Keratinocyte (primary cell): ENCODE measurements at regions not wholly inside any gene's neighbourhood (a gene's known extent, or its start where the extent isn't known, plus 50 kb on each side); places are given as distances from the start of the nearest gene placed in this dataset.

ENCODE experiments used
- DNase-seq: peaks from one replicate; pipeline ENCODE4 v3.0.0-alpha.2; 2011; ENCODE audit warnings: low read depth, missing footprints, low spot score
- FAIRE-seq: peaks from 2 replicates; lab custom pipeline; 2011; peaks lifted over from hg19 to GRCh38; lab: Jason Lieb, UNC
- H2AFZ ChIP-seq: 2 replicates; pipeline ENCODE4 v1.6.0; 2012; ENCODE audit warnings: low read length, control low read depth, inconsistent platforms; ENCODE audit not compliant: control insufficient read depth
- H3K27ac ChIP-seq: 2 replicates; pipeline ENCODE4 v1.5.1; 2011; ENCODE audit warnings: low read length; ENCODE audit not compliant: control insufficient read depth, insufficient read depth
- H3K27me3 ChIP-seq: 3 replicates; pipeline ENCODE4 v1.6.0; 2011; ENCODE audit warnings: low read length; ENCODE audit not compliant: control insufficient read depth, insufficient read depth; ENCODE audit errors: extremely low read depth
- H3K36me3 ChIP-seq, 2 experiments: 2 replicates in 1 of 2; 3 replicates in 1 of 2; pipeline ENCODE4 v1.5.1; 2011; ENCODE audit warnings: low read length in 2 of 2, mild to moderate bottlenecking in 1 of 2; ENCODE audit not compliant: control insufficient read depth in 2 of 2, insufficient read depth in 2 of 2; ENCODE audit errors: extremely low read depth in 1 of 2
- H3K4me1 ChIP-seq: 3 replicates; pipeline ENCODE4 v1.5.1; 2011; ENCODE audit warnings: low read length; ENCODE audit not compliant: control insufficient read depth, insufficient read depth; ENCODE audit errors: extremely low read depth
- H3K4me2 ChIP-seq: 3 replicates; pipeline ENCODE4 v1.6.0; 2011; ENCODE audit warnings: low read depth, low read length; ENCODE audit not compliant: control insufficient read depth, insufficient read depth; ENCODE audit errors: extremely low read depth
- H3K4me3 ChIP-seq, 3 experiments: fragments of 200-600 bp in 1 of 3; sonication (generic) in 1 of 3; 2 replicates in 2 of 3; 3 replicates in 1 of 3; pipeline ENCODE4 v1.5.1; 2011 to 2016; ENCODE audit warnings: low read length in 3 of 3, mild to moderate bottlenecking in 3 of 3, control low read depth in 2 of 3, inconsistent platforms in 1 of 3, low read depth in 1 of 3, mixed read lengths in 1 of 3, mixed run types in 1 of 3, moderate library complexity in 1 of 3; ENCODE audit not compliant: control insufficient read depth in 2 of 3, insufficient read depth in 2 of 3; ENCODE audit errors: extremely low read depth in 1 of 3
- H3K79me2 ChIP-seq: 2 replicates; pipeline ENCODE4 v1.6.0; 2012; ENCODE audit warnings: low read length; ENCODE audit not compliant: control insufficient read depth, insufficient read depth
- H3K9ac ChIP-seq: 3 replicates; pipeline ENCODE4 v1.6.0; 2011; ENCODE audit warnings: low read length; ENCODE audit not compliant: control insufficient read depth, insufficient read depth; ENCODE audit errors: extremely low read depth
- H3K9me1 ChIP-seq: 3 replicates; pipeline ENCODE4 v1.6.0; 2011; ENCODE audit warnings: low read length; ENCODE audit not compliant: control insufficient read depth, insufficient read depth; ENCODE audit errors: extremely low read depth
- H3K9me3 ChIP-seq: 2 replicates; pipeline ENCODE4 v1.5.1; 2012; ENCODE audit warnings: low read depth, low read length; ENCODE audit not compliant: control insufficient read depth
- H4K20me1 ChIP-seq: 3 replicates; pipeline ENCODE4 v1.6.0; 2011; ENCODE audit warnings: low read length; ENCODE audit not compliant: control insufficient read depth, insufficient read depth; ENCODE audit errors: extremely low read depth
- CTCF ChIP-seq, 3 experiments: IDR thresholded peaks in 1 of 3; conservative IDR thresholded peaks in 1 of 3; optimal IDR thresholded peaks in 1 of 3; 2 replicates in 2 of 3; 3 replicates in 1 of 3; pipeline versions ENCODE3 to v1.5.1; 2011; ENCODE audit warnings: low read length in 3 of 3, mild to moderate bottlenecking in 3 of 3, moderate library complexity in 2 of 3, control low read depth in 1 of 3, inconsistent platforms in 1 of 3; ENCODE audit not compliant: insufficient read depth in 2 of 3; ENCODE audit errors: extremely low read depth in 1 of 3
- EZH2 ChIP-seq: IDR thresholded peaks from one replicate; pipeline ENCODE4 v1.6.1; 2012; ENCODE audit warnings: inconsistent platforms, mild to moderate bottlenecking, low read length, moderate library complexity
- dilution Hi-C: fragments of 300-500 bp; cut with MboI; formaldehyde crosslinking; loops from one replicate; pipeline ENCODE4 v1.7.0; 2020; ENCODE audit warnings: low sequenced_read_pairs; ENCODE audit not compliant: extremely low pct_ligation_motif_present

- H3K4me2 ChIP-seq = no peak overlapping the region
- dilution Hi-C loops = no loop called here
Observed at GRCh38 chr11:82046778-82047177, 686.9 kb downstream of the FAM181B start.

GRCh38 chr11:82045748-82046457 is 687.8 kb downstream of the FAM181B start:
- TF ChIP-seq EZH2 (no peak), CTCF (optimal IDR thresholded peaks at IDR 0.05 in 1 of 3, IDR thresholded peaks at IDR 0.05 in 1 of 3, conservative IDR thresholded peaks at IDR 0.05 in 1 of 3; ENCODE audit: extremely low read depth in 1 of 3, insufficient read depth in 2 of 3, low read length in 3 of 3) (no peak)
- Histone ChIP-seq H3K4me3 (no peak overlapping the region), H3K79me2 (no peaks in the 10 kb centered on the region), H3K4me2 (no peak overlapping the region), H3K9me1 (no peaks in the 10 kb centered on the region), H3K27me3 (no peaks in the 10 kb centered on the region), H2AFZ (no peak overlapping the region), H4K20me1 (no peaks in the 10 kb centered on the region), H3K27ac (no peak overlapping the region), H3K36me3 (no peaks in the 10 kb centered on the region), H3K9me3 (no peaks in the 10 kb centered on the region), H3K9ac (no peak overlapping the region), H3K4me1 (no peaks in the 10 kb centered on the region)
- FAIRE-seq = no peak
- DNase-seq = no peak
- dilution Hi-C loops = no loop called here

More at GRCh38 chr11:82046778-82047177, 686.9 kb downstream of the FAM181B start:
- Histone ChIP-seq H3K36me3 (no peaks in the 10 kb centered on the region), H3K79me2 (no peaks in the 10 kb centered on the region), H3K4me1 (no peaks in the 10 kb centered on the region), H3K9me3 (no peaks in the 10 kb centered on the region), H3K27ac (no peak overlapping the region), H4K20me1 (no peaks in the 10 kb centered on the region), H3K4me3 (no peak overlapping the region), H2AFZ (no peak overlapping the region), H3K9me1 (no peaks in the 10 kb centered on the region), H3K9ac (no peak overlapping the region), H3K27me3 (no peaks in the 10 kb centered on the region)
- FAIRE-seq (no peak), DNase-seq (no peak)
- TF ChIP-seq EZH2 = no peak
- no peak for TF ChIP-seq CTCF (optimal IDR thresholded peaks at IDR 0.05 in 1 of 3, IDR thresholded peaks at IDR 0.05 in 1 of 3, conservative IDR thresholded peaks at IDR 0.05 in 1 of 3; ENCODE audit: extremely low read depth in 1 of 3, insufficient read depth in 2 of 3, low read length in 3 of 3)
